MM.1S (cell line): ENCODE measurements at regions not wholly inside any gene's neighbourhood (a gene's known extent, or its start where the extent isn't known, plus 50 kb on each side); places are given as distances from the start of the nearest gene placed in this dataset.

Experiments used
- EZH2phosphoT487 ChIP-seq: fragments of 300-600 bp; sonication (generic); IDR thresholded peaks from 2 replicates; pipeline ENCODE4 v1.6.1; 2018; ENCODE audit warnings: antibody characterized with exemption, low read length
- TF ChIP-seq, protein P1 (sequence below): fragments of 300-600 bp; sonication (generic); IDR thresholded peaks from 2 replicates; pipeline ENCODE4 v1.5.1; 2016; ENCODE audit warnings: antibody characterized with exemption, low read length, mixed read lengths

DNA sequence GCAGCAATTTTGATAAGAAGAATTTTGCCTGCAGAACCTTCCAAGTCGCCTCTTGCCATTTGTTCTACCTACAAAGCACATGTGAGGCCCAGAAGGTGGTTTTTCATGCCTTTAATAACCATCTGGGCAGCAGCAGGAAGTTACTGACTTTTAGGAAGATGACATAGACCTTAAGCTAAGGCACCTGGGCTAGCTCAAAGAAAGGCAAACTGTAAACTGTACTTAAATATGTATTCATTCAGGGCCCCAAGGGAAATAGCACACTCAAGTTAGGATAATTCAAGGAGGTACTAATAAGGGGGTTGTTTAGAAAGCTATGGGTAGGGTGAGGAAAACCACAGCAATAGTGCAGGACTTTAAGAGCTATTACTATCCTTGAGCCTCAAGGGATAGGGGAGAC is 57.3 kb upstream of the HSPB3 start:
- TF ChIP-seq, protein P1, sequence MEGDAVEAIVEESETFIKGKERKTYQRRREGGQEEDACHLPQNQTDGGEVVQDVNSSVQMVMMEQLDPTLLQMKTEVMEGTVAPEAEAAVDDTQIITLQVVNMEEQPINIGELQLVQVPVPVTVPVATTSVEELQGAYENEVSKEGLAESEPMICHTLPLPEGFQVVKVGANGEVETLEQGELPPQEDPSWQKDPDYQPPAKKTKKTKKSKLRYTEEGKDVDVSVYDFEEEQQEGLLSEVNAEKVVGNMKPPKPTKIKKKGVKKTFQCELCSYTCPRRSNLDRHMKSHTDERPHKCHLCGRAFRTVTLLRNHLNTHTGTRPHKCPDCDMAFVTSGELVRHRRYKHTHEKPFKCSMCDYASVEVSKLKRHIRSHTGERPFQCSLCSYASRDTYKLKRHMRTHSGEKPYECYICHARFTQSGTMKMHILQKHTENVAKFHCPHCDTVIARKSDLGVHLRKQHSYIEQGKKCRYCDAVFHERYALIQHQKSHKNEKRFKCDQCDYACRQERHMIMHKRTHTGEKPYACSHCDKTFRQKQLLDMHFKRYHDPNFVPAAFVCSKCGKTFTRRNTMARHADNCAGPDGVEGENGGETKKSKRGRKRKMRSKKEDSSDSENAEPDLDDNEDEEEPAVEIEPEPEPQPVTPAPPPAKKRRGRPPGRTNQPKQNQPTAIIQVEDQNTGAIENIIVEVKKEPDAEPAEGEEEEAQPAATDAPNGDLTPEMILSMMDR, result no peak
- no peak for TF ChIP-seq EZH2phosphoT487
